ENCODE measurements at regions not wholly inside any gene's neighbourhood (a gene's known extent, or its start where the extent isn't known, plus 50 kb on each side); places are given as distances from the start of the nearest gene placed in this dataset.

- Histone ChIP-seq H3K4me3 (ENCODE audit: low read depth, low read length) (no peak overlapping the region), H3K36me3 (ENCODE audit: control insufficient read depth, insufficient read depth, low read length) (no peaks in the 10 kb centered on the region), H3K79me2 (no peaks in the 10 kb centered on the region), H3K9me3 (ENCODE audit: control insufficient read depth, low read length) (no peaks in the 10 kb centered on the region), H2AFZ (no peak overlapping the region), H3K27ac (no peak overlapping the region), H3K4me2 (ENCODE audit: low read length) (no peak overlapping the region), H3K27me3 (ENCODE audit: control insufficient read depth, insufficient read depth, low read length) (no peaks in the 10 kb centered on the region), H3K9ac (no peak overlapping the region), H3K4me1 (peaks cover 3% of the 10 kb centered on the region)
- TF ChIP-seq CTCF (IDR thresholded peaks at IDR 0.05) = no peak
These were observed 96.4 kb upstream of the FMN2 start for GRCh38 chr1:239995281-239995680.

DNA sequence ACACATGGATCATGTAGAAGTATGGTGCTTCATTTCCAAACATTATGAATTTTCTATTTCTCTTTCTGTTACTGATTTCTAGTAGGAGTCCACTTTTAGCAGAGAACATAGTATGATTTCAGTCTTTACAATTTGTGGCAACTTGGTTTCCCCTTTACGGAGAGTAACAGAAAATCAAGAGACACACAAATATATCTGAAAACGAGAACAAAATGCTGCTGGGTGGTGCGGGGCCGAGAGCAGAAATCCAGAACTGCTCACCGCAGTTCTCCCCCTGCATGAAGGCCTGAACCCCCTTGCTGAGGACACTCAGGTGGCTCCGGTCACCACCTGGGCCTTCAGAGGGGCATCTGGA, 94.5 kb upstream of the FMN2 start:
- no peak overlapping the region for H3K9ac ChIP-seq
- H2AFZ ChIP-seq = peak overlapping the region; percentile 82
- H3K27ac ChIP-seq = peak overlapping the region; percentile 70
- no peak for TF ChIP-seq CTCF (IDR thresholded peaks at IDR 0.05)
- H3K4me1 ChIP-seq = peaks cover 6% of the 10 kb centered on the region
- peak overlapping the region; percentile 67 for H3K4me3 ChIP-seq (ENCODE audit: low read depth, low read length)
- no peaks in the 10 kb centered on the region for H3K36me3 ChIP-seq (ENCODE audit: control insufficient read depth, insufficient read depth, low read length)
- no peaks in the 10 kb centered on the region for H3K9me3 ChIP-seq (ENCODE audit: control insufficient read depth, low read length)
- H3K79me2 ChIP-seq = no peaks in the 10 kb centered on the region
- H3K27me3 ChIP-seq (ENCODE audit: control insufficient read depth, insufficient read depth, low read length) = no peaks in the 10 kb centered on the region
- peak overlapping the region; percentile 69 for H3K4me2 ChIP-seq (ENCODE audit: low read length)

DNA sequence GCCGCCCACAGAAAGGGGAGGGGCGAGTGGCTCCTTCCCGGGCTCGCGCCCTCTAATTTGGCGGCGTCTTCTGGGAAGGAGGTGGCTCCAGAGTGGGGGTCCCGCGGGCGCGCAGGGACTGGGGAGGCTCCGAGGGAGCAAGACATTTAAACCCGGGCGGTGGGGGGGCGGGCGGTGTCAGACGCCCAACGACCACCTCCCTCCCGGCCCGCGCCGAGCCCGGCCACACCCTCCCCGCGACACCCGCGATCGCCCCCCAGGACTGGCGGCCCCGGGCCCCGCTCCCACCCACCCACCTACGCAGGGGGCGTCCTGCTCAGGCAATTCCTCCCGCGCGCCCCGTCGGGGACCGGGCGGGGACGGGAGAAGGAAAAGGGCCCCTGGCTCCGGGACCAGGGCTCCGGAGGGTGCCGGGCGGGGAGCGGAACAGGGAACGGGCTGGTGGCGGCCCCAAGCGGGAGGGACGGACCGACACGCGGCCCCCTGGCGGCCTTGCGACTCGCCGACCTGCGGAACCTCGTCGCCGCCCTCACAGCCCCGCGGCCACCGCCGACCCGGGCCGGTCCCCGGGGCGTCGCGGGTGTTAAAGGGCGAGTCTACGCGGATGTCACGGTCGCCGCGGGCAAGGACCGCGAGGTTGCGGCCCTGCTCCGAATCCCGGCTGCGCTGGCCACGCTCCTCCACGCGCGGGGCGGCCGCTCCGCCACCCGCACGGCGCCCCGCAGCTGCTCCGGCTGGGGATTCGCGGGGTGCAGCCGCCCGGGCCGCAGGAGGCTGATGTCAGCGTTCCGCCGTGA, 94.0 kb upstream of the FMN2 start:
- peak overlapping the region; percentile 67 for H3K4me3 ChIP-seq (ENCODE audit: low read depth, low read length)
- H3K79me2 ChIP-seq = no peaks in the 10 kb centered on the region
- H2AFZ ChIP-seq = peak overlapping the region; percentile 82
- H3K36me3 ChIP-seq (ENCODE audit: control insufficient read depth, insufficient read depth, low read length) = no peaks in the 10 kb centered on the region
- peak overlapping the region; percentile 70 for H3K27ac ChIP-seq
- peak; percentile 35 for TF ChIP-seq CTCF (IDR thresholded peaks at IDR 0.05)
- no peaks in the 10 kb centered on the region for H3K9me3 ChIP-seq (ENCODE audit: control insufficient read depth, low read length)
- peaks cover 6% of the 10 kb centered on the region for H3K4me1 ChIP-seq
- H3K4me2 ChIP-seq (ENCODE audit: low read length) = peak overlapping the region; percentile 69
- no peaks in the 10 kb centered on the region for H3K27me3 ChIP-seq (ENCODE audit: control insufficient read depth, insufficient read depth, low read length)
- no peak overlapping the region for H3K9ac ChIP-seq

- Histone ChIP-seq H3K4me1 (peaks cover 6% of the 10 kb centered on the region), H3K79me2 (no peaks in the 10 kb centered on the region), H3K27me3 (ENCODE audit: control insufficient read depth, insufficient read depth, low read length) (no peaks in the 10 kb centered on the region), H2AFZ (peak overlapping the region; percentile 82), H3K4me2 (ENCODE audit: low read length) (peak overlapping the region; percentile 69), H3K4me3 (ENCODE audit: low read depth, low read length) (peak overlapping the region; percentile 67), H3K9me3 (ENCODE audit: control insufficient read depth, low read length) (no peaks in the 10 kb centered on the region), H3K9ac (no peak overlapping the region), H3K27ac (peak overlapping the region; percentile 70), H3K36me3 (ENCODE audit: control insufficient read depth, insufficient read depth, low read length) (no peaks in the 10 kb centered on the region)
- TF ChIP-seq CTCF (IDR thresholded peaks at IDR 0.05) = no peak
These were observed 93.4 kb upstream of the FMN2 start for GRCh38 chr1:239998312-239998649.

DNA sequence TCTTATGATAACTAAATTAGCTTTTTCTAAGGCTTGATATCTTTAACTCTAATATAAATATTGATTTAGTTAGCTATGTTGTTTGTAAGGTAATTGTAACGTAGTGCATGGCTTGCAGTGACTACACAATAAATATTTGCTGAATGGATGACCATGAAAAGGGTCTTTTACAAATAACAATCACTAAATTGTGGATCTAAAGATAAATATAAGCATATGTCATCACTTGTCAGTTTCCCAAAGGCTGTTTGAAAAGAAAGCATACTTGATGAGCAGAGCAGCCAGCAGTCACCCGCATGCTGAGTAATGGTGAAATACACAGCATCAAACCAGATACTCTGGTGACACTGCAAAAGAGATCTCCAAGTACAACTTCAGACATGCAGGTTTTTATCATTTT, 92.5 kb upstream of the FMN2 start:
- Histone ChIP-seq H3K36me3 (ENCODE audit: control insufficient read depth, insufficient read depth, low read length) (no peaks in the 10 kb centered on the region), H2AFZ (no peak overlapping the region)

More for the DNA sequence above, 92.5 kb upstream of the FMN2 start:
- Histone ChIP-seq H3K4me3 (ENCODE audit: low read depth, low read length) (peak overlapping the region; percentile 67), H3K9me3 (ENCODE audit: control insufficient read depth, low read length) (no peaks in the 10 kb centered on the region), H3K4me2 (ENCODE audit: low read length) (peak overlapping the region; percentile 69), H3K79me2 (no peaks in the 10 kb centered on the region), H3K27ac (peak overlapping the region; percentile 62), H3K4me1 (peaks cover 6% of the 10 kb centered on the region), H3K9ac (no peak overlapping the region), H3K27me3 (ENCODE audit: control insufficient read depth, insufficient read depth, low read length) (no peaks in the 10 kb centered on the region)
- no peak for TF ChIP-seq CTCF (IDR thresholded peaks at IDR 0.05)
